ENCODE measurements at regions not wholly inside any gene's neighbourhood (a gene's known extent, or its start where the extent isn't known, plus 50 kb on each side); places are given as distances from the start of the nearest gene placed in this dataset.

GRCh38 chr5:155129513-155129880 lies 115.9 kb downstream of the KIF4B start:
- TF ChIP-seq CTCF (IDR thresholded peaks at IDR 0.05; ENCODE audit: borderline replicate concordance, extremely low read depth, low read length, poor library complexity, severe bottlenecking) (no peak), EZH2 (IDR thresholded peaks at IDR 0.05; ENCODE audit: borderline replicate concordance, low read depth, low read length, severe bottlenecking) (no peak)

Measured in DND-41 (cell line).